ENCODE measurements at regions not wholly inside any gene's neighbourhood (a gene's known extent, or its start where the extent isn't known, plus 50 kb on each side); places are given as distances from the start of the nearest gene placed in this dataset.

- TF ChIP-seq CTCF (IDR thresholded peaks at IDR 0.05) (no peak), POLR2A (IDR thresholded peaks at IDR 0.05) (no peak), POLR2AphosphoS5 (IDR thresholded peaks at IDR 0.05) (no peak)
Measured at GRCh38 chr18:70382992-70383717, 94.3 kb downstream of the SOCS6 start.

Data from suprapubic skin (tissue), 4 donors.